GM23248 (cell line): ENCODE measurements at regions not wholly inside any gene's neighbourhood (a gene's known extent, or its start where the extent isn't known, plus 50 kb on each side); places are given as distances from the start of the nearest gene placed in this dataset.
A peak's percentile ranks its signal among the peaks of the same experiment; 100 is the strongest.

Experiments used
- DNase-seq: peaks from one replicate; pipeline ENCODE4 v3.0.0-alpha.2; 2015
- H2AFZ ChIP-seq: fragments of 200-600 bp; sonication (generic); 2 replicates; pipeline ENCODE4 v1.6.1; 2016; ENCODE audit warnings: antibody characterized with exemption
- H3F3A ChIP-seq: fragments of 200-600 bp; sonication (generic); 2 replicates; pipeline ENCODE4 v1.6.1; 2016; ENCODE audit warnings: mild to moderate bottlenecking, antibody characterized with exemption, mixed run types; ENCODE audit not compliant: insufficient read depth
- H3K27ac ChIP-seq: fragments of 200-600 bp; sonication (generic); 2 replicates; pipeline ENCODE4 v1.5.1; 2016; ENCODE audit warnings: mild to moderate bottlenecking
- H3K27me3 ChIP-seq: fragments of 200-600 bp; sonication (generic); replicated peaks from 2 replicates; pipeline ENCODE4 v1.6.1; 2016; ENCODE audit warnings: mild to moderate bottlenecking; ENCODE audit not compliant: insufficient read depth
- H3K36me3 ChIP-seq: fragments of 200-600 bp; sonication (generic); 2 replicates; pipeline ENCODE4 v1.6.1; 2016; ENCODE audit warnings: low read depth, mild to moderate bottlenecking
- H3K4me1 ChIP-seq: fragments of 200-600 bp; sonication (generic); 2 replicates; pipeline ENCODE4 v1.6.1; 2016; ENCODE audit warnings: mild to moderate bottlenecking; ENCODE audit not compliant: insufficient read depth
- H3K4me2 ChIP-seq: fragments of 200-600 bp; sonication (generic); one replicate; pipeline ENCODE4 v1.6.1; 2016; ENCODE audit warnings: mild to moderate bottlenecking; ENCODE audit not compliant: unreplicated experiment
- H3K4me3 ChIP-seq: fragments of 200-600 bp; sonication (generic); 2 replicates; pipeline ENCODE4 v1.5.1; 2016; ENCODE audit warnings: mild to moderate bottlenecking
- H3K79me2 ChIP-seq: fragments of 200-600 bp; sonication (generic); 2 replicates; pipeline ENCODE4 v1.6.1; 2016; ENCODE audit warnings: mild to moderate bottlenecking; ENCODE audit not compliant: insufficient read depth
- H3K9ac ChIP-seq: fragments of 200-600 bp; sonication (generic); 2 replicates; pipeline ENCODE4 v1.6.1; 2016; ENCODE audit warnings: mild to moderate bottlenecking
- H3K9me2 ChIP-seq: fragments of 200-600 bp; sonication (generic); 2 replicates; pipeline ENCODE4 v1.6.1; 2016; ENCODE audit warnings: mixed run types, mild to moderate bottlenecking, moderate library complexity; ENCODE audit not compliant: insufficient read depth
- H3K9me3 ChIP-seq: fragments of 200-600 bp; sonication (generic); one replicate; pipeline ENCODE4 v1.6.1; 2017; ENCODE audit warnings: low read depth
- H4K20me1 ChIP-seq: fragments of 200-600 bp; sonication (generic); 2 replicates; pipeline ENCODE4 v1.6.0; 2016; ENCODE audit not compliant: insufficient read depth
- EZH2 ChIP-seq: fragments of 200-600 bp; sonication (generic); IDR thresholded peaks from 2 replicates; pipeline ENCODE4 v1.6.1; 2018; ENCODE audit warnings: antibody characterized with exemption, mild to moderate bottlenecking; ENCODE audit not compliant: insufficient read depth, poor library complexity, severe bottlenecking
- EZH2phosphoT487 ChIP-seq: fragments of 200-600 bp; sonication (generic); IDR thresholded peaks from 2 replicates; pipeline ENCODE4 v1.6.1; 2018; ENCODE audit warnings: antibody characterized with exemption, moderate library complexity, mild to moderate bottlenecking, low read depth; ENCODE audit not compliant: insufficient read depth
- WGBS, 2 experiments: methylation state at CpG; one replicate each; pipeline ENCODE4 v1.1.6; 2015 to 2017; ENCODE audit warnings: low lambda C conversion rate in 2 of 2, low coverage in 1 of 2; ENCODE audit errors: missing lambda C conversion rate in 2 of 2; 5-methylcytosine and 5-hydroxymethylcytosine counted together
- in situ Hi-C: fragments of 300-500 bp; cut with MboI; formaldehyde crosslinking; loops from 2 replicates; pipeline ENCODE4 v1.15.0; 2020

DNA sequence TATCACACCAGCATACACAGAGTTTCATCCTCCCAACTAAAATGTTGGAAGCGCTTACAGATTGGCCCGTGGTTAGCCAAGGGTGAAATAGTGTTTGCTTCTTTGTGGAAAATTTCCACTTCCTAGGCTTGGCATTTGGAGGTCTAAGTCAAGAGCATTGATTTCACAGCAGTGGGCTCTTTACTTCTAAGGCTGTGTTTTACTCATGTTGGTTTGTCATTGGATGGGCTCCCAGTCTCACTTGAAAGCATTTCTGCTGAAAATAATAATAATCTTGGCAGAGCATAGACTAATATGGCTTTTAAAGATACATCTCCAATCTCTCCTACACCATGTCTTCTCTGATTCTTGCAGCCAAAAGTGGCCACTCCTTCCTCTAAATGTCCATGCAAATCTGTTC is 82.9 kb downstream of the DYNAP start:
- Histone ChIP-seq H3K27me3 (no peaks in the 10 kb centered on the region), H3K36me3 (no peaks in the 10 kb centered on the region), H3K9ac (no peak overlapping the region), H3K4me1 (no peaks in the 10 kb centered on the region), H3K79me2 (no peaks in the 10 kb centered on the region), H3K9me3 (no peaks in the 10 kb centered on the region), H3F3A (no peaks in the 10 kb centered on the region), H4K20me1 (no peaks in the 10 kb centered on the region), H2AFZ (no peak overlapping the region), H3K4me2 (no peak overlapping the region), H3K9me2 (no peaks in the 10 kb centered on the region), H3K4me3 (no peak overlapping the region), H3K27ac (no peak overlapping the region)
- in situ Hi-C loops = no loop called here
- WGBS, 2 experiments = 53 to 56% methylated on average over 2 of the region's 2 CpGs
- no peak for DNase-seq
- TF ChIP-seq EZH2 = no peak
- TF ChIP-seq EZH2phosphoT487 = no peak

DNA sequence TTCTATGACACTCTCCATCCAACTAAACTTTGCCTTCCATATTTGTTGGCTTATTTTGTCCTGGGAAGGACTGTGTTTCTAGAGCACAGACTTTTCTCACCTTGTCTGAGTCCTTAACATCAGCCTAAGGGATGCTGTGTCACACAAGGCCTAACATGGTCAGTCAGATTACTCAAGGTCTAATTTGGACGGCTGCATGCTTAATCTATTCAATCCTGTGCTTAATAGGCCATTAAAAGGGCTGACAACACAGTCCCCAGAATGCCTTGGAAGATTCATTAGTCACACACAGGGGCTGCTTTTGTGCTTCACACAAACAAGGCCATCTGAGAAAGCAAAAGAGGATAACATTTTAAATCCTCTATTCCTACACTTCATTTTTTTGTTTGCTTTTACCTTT is 84.0 kb downstream of the DYNAP start:
- in situ Hi-C loops = loop anchor here (5.0 kb wide), 1 partner anchor 307 kb away; no protein-coding TSS in a partner anchor
- no peak for TF ChIP-seq EZH2phosphoT487
- no peak for TF ChIP-seq EZH2
- Histone ChIP-seq H3K9ac (no peak overlapping the region), H3K4me1 (no peaks in the 10 kb centered on the region), H2AFZ (no peak overlapping the region), H3K4me3 (no peak overlapping the region), H3K9me2 (no peaks in the 10 kb centered on the region), H3K27me3 (no peaks in the 10 kb centered on the region), H3F3A (no peaks in the 10 kb centered on the region), H3K4me2 (no peak overlapping the region), H4K20me1 (no peaks in the 10 kb centered on the region), H3K79me2 (no peaks in the 10 kb centered on the region), H3K27ac (no peak overlapping the region), H3K36me3 (no peaks in the 10 kb centered on the region), H3K9me3 (no peaks in the 10 kb centered on the region)
- 74 to 94% methylated on average over 1 of the region's 1 CpG for WGBS, 2 experiments
- DNase-seq = no peak

DNA sequence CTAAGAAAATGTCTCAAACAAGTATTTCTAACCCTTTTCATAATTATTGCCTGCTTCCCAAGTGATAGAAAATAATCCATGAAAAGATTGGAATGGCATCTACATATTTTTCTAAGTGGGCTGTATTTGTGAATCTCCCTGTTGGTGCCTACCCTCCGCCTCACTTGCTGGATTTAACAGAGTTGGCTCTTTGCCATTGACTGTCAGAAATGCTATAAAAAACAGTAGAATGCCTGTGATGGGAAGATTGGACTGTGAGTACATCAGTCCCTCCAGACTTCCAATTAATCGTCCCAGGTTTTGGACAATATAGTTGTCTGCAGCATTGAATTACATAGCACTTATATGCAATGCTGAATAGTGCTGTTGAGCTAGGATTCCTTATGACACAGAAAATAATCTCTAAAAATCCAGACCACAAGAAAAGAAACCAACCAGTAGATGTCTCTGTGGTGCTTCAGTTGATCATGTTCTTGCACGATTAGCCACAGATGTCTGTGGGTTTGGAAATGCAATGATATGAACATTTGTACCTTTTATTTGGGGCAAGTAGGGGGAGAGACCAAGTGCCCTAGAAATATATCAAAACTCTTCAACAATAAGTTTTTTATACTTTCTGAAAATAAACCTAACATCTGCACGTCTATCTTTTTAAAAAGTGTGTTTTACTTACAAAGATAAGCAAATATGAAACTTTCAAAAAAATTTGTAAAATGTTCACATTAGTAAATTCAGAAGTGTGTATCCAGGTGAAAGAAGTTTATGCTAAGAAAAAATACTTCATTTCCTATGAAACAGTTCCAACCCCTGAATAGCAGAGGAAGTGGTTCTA is 88.5 kb downstream of the DYNAP start:
- TF ChIP-seq EZH2phosphoT487 = no peak
- TF ChIP-seq EZH2 = no peak
- Histone ChIP-seq H3F3A (no peaks in the 10 kb centered on the region), H3K36me3 (no peaks in the 10 kb centered on the region), H3K4me1 (no peaks in the 10 kb centered on the region), H2AFZ (no peak overlapping the region), H3K9me2 (no peaks in the 10 kb centered on the region), H3K4me3 (no peak overlapping the region), H3K9me3 (no peaks in the 10 kb centered on the region), H3K4me2 (no peak overlapping the region), H4K20me1 (no peaks in the 10 kb centered on the region), H3K27me3 (no peaks in the 10 kb centered on the region), H3K27ac (no peak overlapping the region), H3K9ac (no peak overlapping the region), H3K79me2 (no peaks in the 10 kb centered on the region)
- 41 to 44% methylated on average over 4 of the region's 4 CpGs for WGBS, 2 experiments
- in situ Hi-C loops = loop anchor here (5.0 kb wide), 1 partner anchor 303 kb away; no protein-coding TSS in a partner anchor
- DNase-seq = peak; percentile 82

DNA sequence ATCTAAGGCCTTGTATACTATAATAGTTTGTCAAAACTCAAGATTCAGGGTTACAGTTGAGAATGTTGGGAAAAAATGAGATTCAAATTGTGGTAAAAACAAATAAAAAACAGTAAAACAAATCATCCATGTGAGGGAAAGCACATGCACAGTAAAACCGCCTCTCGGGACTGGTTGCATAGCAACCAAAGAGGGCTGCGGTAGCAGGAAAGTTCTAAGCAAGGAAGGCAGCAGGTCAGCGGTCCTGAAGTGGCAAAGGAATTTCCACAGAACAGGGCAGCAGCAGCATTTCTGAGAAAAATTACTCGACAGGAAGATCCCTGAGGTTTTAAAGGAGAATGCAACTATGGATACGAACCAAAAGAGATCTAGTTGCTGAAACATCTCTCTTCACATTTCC is 93.7 kb downstream of the DYNAP start:
- no peaks in the 10 kb centered on the region for H3K9me2 ChIP-seq
- no peaks in the 10 kb centered on the region for H3K9me3 ChIP-seq
- H4K20me1 ChIP-seq = no peaks in the 10 kb centered on the region
- no peaks in the 10 kb centered on the region for H3K27me3 ChIP-seq
- in situ Hi-C loops = no loop called here
- H3K27ac ChIP-seq = no peak overlapping the region
- H3K4me2 ChIP-seq = no peak overlapping the region
- H3K79me2 ChIP-seq = no peaks in the 10 kb centered on the region
- no peak overlapping the region for H2AFZ ChIP-seq
- DNase-seq = no peak
- H3F3A ChIP-seq = peaks cover 4% of the 10 kb centered on the region; the same call in 1 of the 2 replicates
- no peak overlapping the region for H3K9ac ChIP-seq
- H3K4me1 ChIP-seq = peaks cover under 1% of the 10 kb centered on the region; the same call in 1 of the 2 replicates
- no peaks in the 10 kb centered on the region for H3K36me3 ChIP-seq
- TF ChIP-seq EZH2phosphoT487 = no peak
- no peak for TF ChIP-seq EZH2
- 82 to 85% methylated on average over 6 of the region's 6 CpGs for WGBS, 2 experiments
- no peak overlapping the region for H3K4me3 ChIP-seq
